ENCODE measurements at regions not wholly inside any gene's neighbourhood (a gene's known extent, or its start where the extent isn't known, plus 50 kb on each side); places are given as distances from the start of the nearest gene placed in this dataset.
"Not testable (repeated sequence)": the region's sequence is repeated elsewhere in the genome, so short reads cannot be mapped to it uniquely, and the experiment has no call there.

DNA sequence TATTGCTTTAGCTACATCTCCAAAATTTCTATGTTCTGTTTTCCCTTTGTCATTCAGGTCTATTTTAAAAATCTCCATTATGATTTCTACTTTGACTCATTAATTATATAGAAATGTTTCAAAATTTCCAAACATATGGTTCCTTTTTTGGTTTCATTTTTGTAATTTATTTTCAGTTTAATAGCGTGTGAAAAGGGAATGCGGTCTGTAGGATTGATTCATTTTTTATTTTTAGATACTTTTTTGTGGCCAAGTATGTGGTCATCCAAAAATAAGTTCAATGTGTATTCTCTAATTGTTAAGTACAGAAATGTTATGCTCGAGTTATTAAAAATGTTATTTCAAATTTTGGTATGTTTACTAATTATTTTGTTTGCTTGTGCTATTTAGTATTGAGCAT is 72.5 kb upstream of the ANKRD1 start:
- Mint-ChIP-seq H3K27me3 (no peaks in the 10 kb centered on the region), H3K9me3 (no peaks in the 10 kb centered on the region), H3K36me3 (no peaks in the 10 kb centered on the region), H3K27ac (no peak overlapping the region), H3K4me1 (peaks cover 13 to 25% (median 17%) of the 10 kb centered on the region in 3 donors), H3K4me3 (peak overlapping the region in 2 of 4 donors; percentile 43 to 47)

DNA sequence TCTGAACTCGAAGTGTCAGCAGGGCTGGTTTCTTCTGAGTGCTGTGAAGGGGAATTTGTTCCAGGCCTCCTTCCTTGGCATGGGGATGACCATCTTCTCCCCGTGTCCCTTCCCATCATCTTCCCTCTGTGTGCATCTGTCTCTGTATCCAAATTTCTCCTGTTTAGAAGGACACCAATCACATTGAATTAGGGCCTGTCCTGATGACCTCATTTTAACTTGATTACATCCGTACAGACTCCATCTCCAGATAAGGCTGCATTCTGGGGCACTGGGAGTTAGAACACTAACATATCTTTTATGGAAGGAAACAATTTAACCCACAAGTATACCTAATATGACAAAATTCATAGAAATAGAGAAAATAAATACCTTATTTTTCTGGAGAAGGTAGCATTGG is 76.8 kb upstream of the ANKRD1 start:
- Mint-ChIP-seq H3K4me3 (no peak overlapping the region), H3K27me3 (no peaks in the 10 kb centered on the region), H3K4me1 (peaks cover 32 to 43% (median 37%) of the 10 kb centered on the region in 3 donors), H3K9me3 (no peaks in the 10 kb centered on the region), H3K27ac (peak overlapping the region in 1 of 3 donors; percentile 65), H3K36me3 (no peaks in the 10 kb centered on the region)

DNA sequence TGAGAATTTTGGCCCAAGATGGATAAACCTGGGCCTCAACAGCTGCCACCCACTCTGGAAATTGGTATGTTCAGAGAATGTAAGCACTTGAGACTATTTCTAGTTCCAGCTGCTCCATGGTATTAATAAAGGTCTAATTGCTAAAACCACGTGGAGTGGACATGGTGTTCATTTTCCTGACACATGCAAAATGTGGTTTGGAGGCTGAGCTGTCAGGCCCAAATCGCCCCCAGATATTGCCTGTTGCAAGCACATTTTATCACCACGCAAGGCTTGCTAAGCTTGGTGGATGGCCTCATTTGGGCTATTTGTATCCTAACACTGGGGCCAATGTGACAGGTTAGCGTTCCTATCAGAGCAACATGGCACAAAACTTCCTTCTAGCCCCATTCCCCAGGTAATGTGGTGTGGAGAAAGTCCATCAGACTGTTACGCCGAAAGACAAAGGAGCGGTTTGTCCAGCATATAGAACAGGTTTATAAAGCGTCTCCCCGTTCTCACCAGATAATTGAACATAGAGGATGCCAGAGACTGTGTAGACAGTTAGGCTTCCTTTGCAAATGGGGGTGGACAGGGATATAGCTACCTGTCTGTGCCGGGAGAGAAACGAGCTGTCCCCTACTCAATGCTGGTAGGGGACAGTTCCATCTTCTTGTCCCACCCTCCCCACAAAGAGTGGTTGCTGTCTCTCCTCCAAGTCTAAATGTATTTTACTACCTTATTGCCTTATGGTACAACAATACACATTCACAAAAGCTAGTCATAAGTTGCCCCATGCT is 78.0 kb upstream of the ANKRD1 start:
- H3K27ac Mint-ChIP-seq = peak overlapping the region in 1 of 3 donors; percentile 65
- H3K27me3 Mint-ChIP-seq = no peaks in the 10 kb centered on the region
- H3K4me3 Mint-ChIP-seq = peak overlapping the region in 1 of 4 donors; percentile 85
- peaks cover 28 to 32% (median 29%) of the 10 kb centered on the region in 3 donors for H3K4me1 Mint-ChIP-seq
- no peaks in the 10 kb centered on the region for H3K36me3 Mint-ChIP-seq
- no peaks in the 10 kb centered on the region for H3K9me3 Mint-ChIP-seq

DNA sequence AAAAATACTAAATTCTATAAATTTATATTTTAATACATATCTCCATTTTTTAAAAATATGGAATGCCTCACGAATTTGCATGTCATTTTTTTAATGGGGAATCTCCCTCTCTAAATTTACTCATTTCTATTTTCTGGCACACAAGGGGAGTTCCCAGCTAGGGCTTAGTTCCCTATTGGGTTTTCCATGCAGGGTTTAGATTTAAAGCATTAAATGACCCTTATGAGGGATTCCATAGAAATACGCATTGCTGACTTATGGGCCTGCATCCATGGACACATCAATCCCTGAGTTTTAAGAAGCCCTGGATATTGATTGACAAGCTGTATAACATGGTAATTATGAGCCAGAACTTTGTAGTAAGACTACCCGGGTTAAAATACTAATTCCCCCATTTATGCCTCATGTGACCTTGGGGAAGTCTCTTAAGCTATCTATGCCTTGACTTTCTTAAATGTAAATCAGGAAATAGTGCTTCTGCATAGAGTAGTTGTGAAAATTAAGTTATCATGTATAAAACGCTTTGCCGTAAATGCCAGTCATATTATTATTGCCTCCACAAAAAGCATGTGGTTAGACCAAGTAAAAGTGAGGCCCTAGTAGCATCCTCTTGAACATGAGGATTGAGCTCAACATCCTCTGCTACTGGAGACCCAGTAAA is 78.8 kb upstream of the ANKRD1 start:
- Mint-ChIP-seq H3K4me1 (peaks cover 23 to 29% (median 27%) of the 10 kb centered on the region in 3 donors), H3K9me3 (no peaks in the 10 kb centered on the region), H3K4me3 (peak overlapping the region in 1 of 4 donors; percentile 81), H3K27me3 (no peaks in the 10 kb centered on the region), H3K36me3 (no peaks in the 10 kb centered on the region), H3K27ac (peak overlapping the region in 2 of 3 donors; percentile 28 to 83)

DNA sequence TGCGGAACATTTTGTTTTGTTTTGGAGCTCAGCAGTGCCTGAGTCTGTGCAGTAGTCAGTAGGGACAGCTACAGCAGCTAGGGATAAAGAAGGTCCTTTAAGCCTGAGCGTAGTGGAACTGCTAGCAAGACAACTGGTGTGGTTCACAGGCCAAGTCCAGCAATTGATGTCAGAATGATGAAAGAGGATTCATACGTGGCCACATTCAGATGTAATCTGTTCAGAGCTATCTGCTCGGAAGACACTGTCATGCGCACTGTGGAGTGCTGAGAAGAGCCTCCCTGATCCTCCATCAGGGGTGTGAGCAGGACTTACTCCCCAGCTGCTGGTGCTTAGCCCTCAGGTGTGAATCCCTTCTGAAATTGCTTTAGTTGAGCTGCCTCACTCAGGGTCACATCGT is 79.6 kb upstream of the ANKRD1 start:
- no peaks in the 10 kb centered on the region for H3K27me3 Mint-ChIP-seq
- peaks cover 26 to 30% (median 28%) of the 10 kb centered on the region in 3 donors for H3K4me1 Mint-ChIP-seq
- peak overlapping the region in 1 of 4 donors; percentile 81 for H3K4me3 Mint-ChIP-seq
- no peaks in the 10 kb centered on the region for H3K9me3 Mint-ChIP-seq
- peak overlapping the region in 1 of 3 donors; percentile 83 for H3K27ac Mint-ChIP-seq
- H3K36me3 Mint-ChIP-seq = no peaks in the 10 kb centered on the region

DNA sequence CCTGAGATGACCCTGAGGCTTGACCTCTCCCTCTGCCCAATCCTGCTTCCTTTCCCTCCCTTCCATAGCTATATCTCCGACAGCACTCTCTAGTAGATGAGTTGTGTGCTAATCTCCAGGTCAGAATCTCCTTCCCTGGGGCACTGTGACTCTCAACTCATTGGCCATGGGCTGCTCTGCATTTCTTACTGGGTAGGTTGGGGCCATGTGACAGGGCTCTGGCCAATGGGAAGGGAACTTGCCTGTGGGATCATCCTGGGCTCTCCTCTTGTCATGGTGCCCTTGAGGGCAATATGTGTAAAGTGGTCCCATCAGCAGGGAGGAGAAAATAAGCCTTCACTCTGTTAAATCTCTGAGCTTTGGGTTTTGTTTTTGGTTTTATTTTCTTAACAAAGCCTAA is 80.1 kb upstream of the ANKRD1 start:
- Mint-ChIP-seq H3K4me1 (peaks cover 26 to 30% (median 29%) of the 10 kb centered on the region in 3 donors), H3K27ac (no peak overlapping the region), H3K9me3 (no peaks in the 10 kb centered on the region), H3K36me3 (no peaks in the 10 kb centered on the region), H3K4me3 (no peak overlapping the region), H3K27me3 (no peaks in the 10 kb centered on the region)

DNA sequence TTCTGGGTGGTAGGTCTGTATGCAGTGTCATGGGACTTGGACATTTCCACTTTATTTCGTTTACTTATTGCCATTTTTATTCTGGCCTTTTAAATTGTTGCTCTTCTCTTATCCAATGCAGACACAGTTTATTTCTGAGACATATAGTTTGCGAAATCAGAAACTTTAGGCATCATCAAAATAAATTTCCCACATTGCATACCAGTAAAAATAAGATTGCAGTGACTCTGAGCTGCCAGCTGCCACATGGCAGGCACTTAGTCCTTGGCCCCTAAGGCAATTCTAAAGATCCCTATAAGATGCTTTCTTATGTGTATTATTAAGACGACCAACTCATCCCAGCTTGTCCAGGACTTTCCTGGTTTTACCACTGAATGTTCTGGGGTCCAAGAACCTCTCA is 81.8 kb upstream of the ANKRD1 start:
- H3K9me3 Mint-ChIP-seq = no peaks in the 10 kb centered on the region
- H3K4me1 Mint-ChIP-seq = peaks cover 37 to 42% (median 39%) of the 10 kb centered on the region in 3 donors
- no peaks in the 10 kb centered on the region for H3K36me3 Mint-ChIP-seq
- no peaks in the 10 kb centered on the region for H3K27me3 Mint-ChIP-seq
- no peak overlapping the region for H3K4me3 Mint-ChIP-seq
- no peak overlapping the region for H3K27ac Mint-ChIP-seq

DNA sequence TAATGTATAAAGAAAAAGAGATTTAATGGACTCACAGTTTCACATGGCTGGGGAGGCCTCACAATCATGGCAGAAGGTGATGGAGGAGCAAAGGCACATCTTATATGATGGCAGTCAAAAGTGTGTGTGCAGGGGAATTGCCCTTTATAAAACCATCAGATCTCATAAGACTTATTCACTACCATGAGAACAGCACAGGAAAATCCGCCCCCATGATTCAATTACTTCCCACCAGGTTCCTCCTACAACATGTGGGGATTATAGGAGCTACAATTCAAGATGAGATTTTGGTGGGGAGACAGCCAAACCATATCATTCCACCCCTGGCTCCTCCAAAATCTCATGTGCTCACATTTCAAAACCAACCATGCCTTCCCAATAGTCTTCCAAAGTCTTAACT is 82.5 kb upstream of the ANKRD1 start:
- peak overlapping the region in 1 of 3 donors; percentile 39 for H3K27ac Mint-ChIP-seq
- H3K9me3 Mint-ChIP-seq, H3K27me3 Mint-ChIP-seq, H3K36me3 Mint-ChIP-seq, H3K4me3 Mint-ChIP-seq: not testable (repeated sequence)
- H3K4me1 Mint-ChIP-seq = peaks cover 30 to 41% (median 37%) of the 10 kb centered on the region in 3 donors

DNA sequence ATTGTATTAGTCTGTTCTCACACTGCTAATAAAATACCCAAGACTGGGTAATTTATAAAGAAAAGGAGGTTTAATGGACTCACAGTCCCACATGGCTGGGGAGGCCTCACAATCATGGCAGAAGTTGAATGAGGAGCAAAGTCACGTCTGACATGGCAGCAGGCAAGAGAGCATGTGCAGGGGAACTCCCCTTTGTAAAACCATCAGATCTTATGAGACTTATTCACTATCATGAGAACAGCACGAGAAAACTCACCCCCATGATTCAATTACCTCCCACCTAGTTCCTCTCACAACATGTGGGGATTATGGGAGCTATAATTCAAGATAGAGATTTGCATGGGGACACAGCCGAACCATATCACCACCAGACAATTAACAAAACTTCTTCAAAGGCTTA is 84.4 kb upstream of the ANKRD1 start:
- H3K9me3 Mint-ChIP-seq, H3K27me3 Mint-ChIP-seq, H3K36me3 Mint-ChIP-seq, H3K4me3 Mint-ChIP-seq: not testable (repeated sequence)
- Mint-ChIP-seq H3K4me1 (peaks cover 19 to 31% (median 28%) of the 10 kb centered on the region in 3 donors), H3K27ac (peak overlapping the region in 2 of 3 donors; percentile 1)

DNA sequence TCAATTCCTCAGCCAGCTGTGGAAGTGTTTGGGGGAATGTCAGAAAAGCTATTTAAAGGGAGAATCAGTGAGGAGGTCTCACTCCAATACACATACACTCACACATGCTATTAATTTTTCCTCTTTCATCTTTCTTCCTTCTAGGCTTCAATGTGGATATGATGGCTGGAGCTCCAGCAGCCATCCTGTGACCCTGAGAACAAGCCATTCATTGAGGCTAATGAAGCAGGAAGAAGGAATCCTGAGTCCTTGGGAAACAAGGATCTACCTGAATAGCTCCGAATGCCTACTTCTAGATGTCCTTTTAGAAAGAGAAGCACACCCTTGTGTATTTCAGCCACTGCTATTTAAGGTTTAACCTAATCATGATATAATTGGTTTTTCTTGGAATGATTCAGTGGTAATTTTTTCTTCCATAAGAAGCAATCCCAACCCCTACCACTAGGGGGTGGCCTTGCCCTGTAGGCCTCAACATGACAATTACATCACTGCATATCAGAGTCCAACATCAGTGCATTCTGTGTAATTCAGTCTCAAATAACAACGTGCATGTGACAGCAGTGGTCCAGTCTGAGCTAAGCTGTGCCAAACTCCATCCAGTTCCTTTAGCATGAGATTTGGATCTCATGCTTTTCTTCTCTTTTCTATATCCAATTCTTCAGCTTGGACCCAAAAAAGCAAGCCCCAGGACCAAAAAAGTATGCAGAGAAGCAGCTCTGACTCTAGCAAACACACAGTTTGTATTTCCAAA is 85.3 kb upstream of the ANKRD1 start:
- Mint-ChIP-seq H3K27me3 (peaks cover 2% of the 10 kb centered on the region), H3K4me1 (peaks cover 18 to 31% (median 23%) of the 10 kb centered on the region in 3 donors), H3K27ac (peak overlapping the region in 2 of 3 donors; percentile 16 to 91), H3K9me3 (no peaks in the 10 kb centered on the region), H3K36me3 (no peaks in the 10 kb centered on the region), H3K4me3 (peak overlapping the region; percentile 7 to 85 (median 42))

DNA sequence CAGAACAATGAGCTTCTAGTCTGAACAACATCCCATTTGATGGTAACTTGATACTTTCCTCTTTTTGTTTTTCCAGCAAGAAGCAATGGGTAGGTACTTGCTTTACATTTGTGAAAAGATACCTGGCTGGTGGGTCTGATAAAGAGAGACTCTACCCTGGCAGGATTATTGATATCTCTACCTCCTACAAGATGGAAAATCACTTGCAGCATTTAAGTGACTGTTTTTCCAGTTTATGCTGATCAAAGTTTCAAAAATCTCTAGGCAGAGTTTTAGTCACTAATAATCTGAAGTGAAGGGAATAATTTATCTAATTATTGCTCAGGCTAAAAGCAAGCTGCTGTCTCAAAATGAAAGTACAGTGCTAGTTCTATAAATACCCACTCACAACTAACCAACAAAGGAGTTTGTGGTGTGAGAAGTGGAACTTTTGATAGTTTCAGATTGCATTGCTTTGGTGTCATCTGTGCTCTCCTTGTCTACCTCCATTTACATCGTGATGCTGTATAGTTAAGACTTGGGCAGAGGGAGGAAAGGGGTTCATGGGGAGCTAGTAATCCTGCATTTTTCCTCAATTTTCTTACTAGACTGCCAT is 86.0 kb upstream of the ANKRD1 start:
- H3K27me3 Mint-ChIP-seq = peaks cover 2% of the 10 kb centered on the region
- H3K4me1 Mint-ChIP-seq = peaks cover 18 to 31% (median 22%) of the 10 kb centered on the region in 3 donors
- no peaks in the 10 kb centered on the region for H3K36me3 Mint-ChIP-seq
- H3K4me3 Mint-ChIP-seq = peak overlapping the region; percentile 7 to 86 (median 64)
- H3K27ac Mint-ChIP-seq = peak overlapping the region in 2 of 3 donors; percentile 16 to 91
- H3K9me3 Mint-ChIP-seq = no peaks in the 10 kb centered on the region

DNA sequence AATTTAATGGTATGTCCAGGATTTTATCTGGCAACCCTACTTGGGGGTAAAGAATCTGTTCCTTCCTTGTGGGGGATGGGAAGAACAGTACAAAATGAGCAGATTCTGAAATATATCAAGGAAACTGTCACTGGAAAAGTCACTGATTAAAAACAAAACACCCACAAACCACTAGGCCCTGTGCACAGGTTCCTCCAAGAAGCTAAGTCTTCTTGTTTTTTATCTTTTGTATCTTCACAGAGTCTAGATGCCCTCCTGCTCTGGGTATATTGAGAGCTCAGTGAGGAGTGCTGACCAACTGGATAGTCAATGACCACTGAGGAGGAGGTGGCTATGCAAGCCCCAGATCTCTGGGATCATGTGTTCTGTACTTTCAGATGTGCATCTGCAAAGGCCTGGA is 86.8 kb upstream of the ANKRD1 start:
- Mint-ChIP-seq H3K27ac (no peak overlapping the region), H3K27me3 (peaks cover 2% of the 10 kb centered on the region), H3K4me3 (no peak overlapping the region), H3K36me3 (no peaks in the 10 kb centered on the region), H3K4me1 (peaks cover 18 to 31% (median 22%) of the 10 kb centered on the region in 3 donors), H3K9me3 (no peaks in the 10 kb centered on the region)

DNA sequence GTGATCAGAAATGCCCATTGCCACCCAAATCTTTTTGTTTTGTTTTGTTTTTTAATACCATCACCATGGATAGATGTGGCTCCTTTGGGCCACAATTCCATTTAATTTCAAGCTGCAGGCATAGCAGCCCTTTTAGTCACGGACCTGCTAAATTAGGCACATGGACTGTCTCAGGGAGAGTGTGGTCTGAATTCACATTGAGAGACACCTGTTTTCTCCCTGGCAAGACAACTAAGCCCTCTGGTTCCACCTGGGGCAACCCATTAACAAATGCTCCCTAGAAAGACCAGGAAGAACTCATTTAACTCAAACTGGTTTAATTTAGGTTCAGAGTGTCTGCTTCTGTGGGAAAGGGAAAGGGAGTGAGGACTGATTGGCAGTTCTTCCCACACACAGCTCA is 88.2 kb upstream of the ANKRD1 start:
- H3K27me3 Mint-ChIP-seq = peaks cover 2% of the 10 kb centered on the region
- H3K9me3 Mint-ChIP-seq = no peaks in the 10 kb centered on the region
- no peak overlapping the region for H3K4me3 Mint-ChIP-seq
- no peaks in the 10 kb centered on the region for H3K36me3 Mint-ChIP-seq
- H3K27ac Mint-ChIP-seq = no peak overlapping the region
- H3K4me1 Mint-ChIP-seq = peaks cover 18 to 31% (median 22%) of the 10 kb centered on the region in 3 donors

DNA sequence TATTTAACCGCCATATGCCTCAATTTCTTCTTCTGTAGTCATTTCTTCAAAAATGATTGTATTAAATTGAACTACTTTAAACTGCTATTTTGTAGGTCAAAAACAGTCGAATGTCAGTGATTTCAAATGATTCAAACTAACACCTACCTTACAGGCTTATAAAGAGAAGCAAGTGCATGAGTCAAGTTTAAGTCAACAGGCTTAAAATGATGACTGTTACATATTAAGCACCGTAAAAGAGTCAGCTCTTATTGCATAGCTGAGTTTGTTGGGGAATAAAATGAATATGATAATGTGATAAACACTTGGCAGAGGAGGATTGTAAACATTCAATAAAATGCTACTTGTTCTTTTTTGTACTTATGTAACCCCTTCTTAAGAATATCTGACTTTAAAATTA is 90.1 kb upstream of the ANKRD1 start:
- no peak overlapping the region for H3K27ac Mint-ChIP-seq

DNA sequence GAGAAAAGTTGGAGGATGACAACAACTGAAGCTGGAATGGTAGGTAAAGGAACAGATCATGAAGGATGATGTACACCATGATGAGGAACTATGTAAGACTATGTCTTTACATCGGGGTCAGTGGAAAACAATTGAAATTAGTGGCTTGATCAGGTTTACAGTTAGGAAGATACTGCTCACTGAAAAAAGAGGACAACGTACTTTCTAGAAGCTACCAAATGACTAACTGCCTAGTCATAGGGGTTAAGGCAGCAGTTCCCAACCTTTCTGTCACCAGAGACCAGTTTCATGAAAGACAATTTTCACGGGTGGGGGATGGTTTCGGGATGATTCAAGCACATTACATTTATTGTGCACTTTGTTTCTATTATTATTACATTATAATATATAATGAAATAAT is 91.6 kb upstream of the ANKRD1 start:
- Mint-ChIP-seq H3K27me3 (peaks cover 2% of the 10 kb centered on the region), H3K9me3 (no peaks in the 10 kb centered on the region), H3K27ac (no peak overlapping the region), H3K36me3 (no peaks in the 10 kb centered on the region), H3K4me3 (no peak overlapping the region), H3K4me1 (peaks cover 5 to 10% (median 8%) of the 10 kb centered on the region in 3 donors)

More for the DNA sequence above, 90.1 kb upstream of the ANKRD1 start:
- Mint-ChIP-seq H3K27me3 (peaks cover 2% of the 10 kb centered on the region), H3K36me3 (no peaks in the 10 kb centered on the region), H3K4me3 (no peak overlapping the region), H3K4me1 (peaks cover 18 to 23% (median 21%) of the 10 kb centered on the region in 3 donors), H3K9me3 (no peaks in the 10 kb centered on the region)
